ENCODE measurements at regions not wholly inside any gene's neighbourhood (a gene's known extent, or its start where the extent isn't known, plus 50 kb on each side); places are given as distances from the start of the nearest gene placed in this dataset.

DNA sequence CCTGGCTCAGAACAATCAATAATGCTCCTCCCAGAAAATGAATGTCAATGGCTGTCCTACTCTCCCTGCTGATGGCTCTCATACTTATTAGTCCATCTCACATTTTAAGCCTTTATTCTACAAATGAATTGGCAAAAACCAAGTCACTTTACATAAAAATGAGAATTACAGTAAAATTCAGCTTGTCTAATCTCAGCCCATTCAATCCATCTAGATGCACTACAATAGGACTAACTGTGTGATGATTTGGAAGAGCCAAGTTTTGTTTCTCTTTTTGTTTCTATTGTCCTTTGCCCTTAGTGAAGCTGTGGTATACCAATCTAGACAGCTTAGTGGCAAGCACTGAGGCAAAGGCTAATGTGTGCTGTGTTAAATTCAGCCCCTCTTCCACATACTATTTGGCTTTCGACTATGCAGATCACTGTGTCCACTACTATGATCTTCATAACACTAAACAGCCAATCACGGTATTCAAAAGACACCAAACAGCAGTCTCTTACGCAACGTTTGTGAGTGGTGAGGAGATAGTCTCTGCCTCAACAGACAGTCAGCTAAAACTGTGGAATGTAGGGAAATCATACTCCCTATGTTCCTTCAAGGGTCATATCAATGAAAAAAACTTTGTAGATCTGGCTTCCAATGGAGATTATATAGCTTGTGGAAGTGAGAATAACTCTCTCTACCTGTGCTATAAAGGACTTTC lies 140.8 kb upstream of the ZNF462 start:
- Histone ChIP-seq H3K4me3 (ENCODE audit: low read depth, low read length) (no peak overlapping the region), H3K36me3 (ENCODE audit: control insufficient read depth, insufficient read depth, low read length) (no peaks in the 10 kb centered on the region), H3K27ac (ENCODE audit: low read depth, low read length) (no peak overlapping the region), H3K4me1 (ENCODE audit: control insufficient read depth, insufficient read depth, low read length) (no peaks in the 10 kb centered on the region), H3K9me3 (ENCODE audit: control insufficient read depth, insufficient read depth, low read length) (no peaks in the 10 kb centered on the region), H3K27me3 (ENCODE audit: control insufficient read depth, insufficient read depth, low read length) (no peaks in the 10 kb centered on the region)
- no peak for DNase-seq (ENCODE audit: low read depth in 4 of 6, low spot score in 6 of 6)
- no CpG with 5 or more reads among the region's 4 CpGs for WGBS (ENCODE audit: insufficient coverage)

DNA sequence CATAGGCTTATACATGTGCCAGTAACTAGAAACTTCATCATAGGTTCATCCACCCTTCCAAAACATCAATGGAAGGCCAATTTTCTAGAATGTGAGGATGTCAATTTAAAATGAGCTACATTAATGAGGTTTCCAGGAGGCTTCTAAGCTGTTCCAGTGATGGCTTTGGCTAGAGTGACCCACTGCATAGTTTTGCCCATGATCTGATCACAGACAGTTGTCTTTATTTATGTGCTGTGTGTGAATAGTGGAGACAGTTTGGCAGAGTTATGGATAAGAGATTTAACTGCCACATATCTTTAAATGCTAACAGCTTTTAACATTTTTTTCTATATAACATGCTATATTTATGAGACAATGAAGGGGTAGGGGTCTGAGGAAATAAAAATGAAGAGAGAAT lies 139.0 kb upstream of the ZNF462 start:
- Histone ChIP-seq H3K9me3 (ENCODE audit: control insufficient read depth, insufficient read depth, low read length) (no peaks in the 10 kb centered on the region), H3K27ac (ENCODE audit: low read depth, low read length) (no peak overlapping the region), H3K4me3 (ENCODE audit: low read depth, low read length) (no peak overlapping the region), H3K27me3 (ENCODE audit: control insufficient read depth, insufficient read depth, low read length) (no peaks in the 10 kb centered on the region), H3K4me1 (ENCODE audit: control insufficient read depth, insufficient read depth, low read length) (no peaks in the 10 kb centered on the region), H3K36me3 (ENCODE audit: control insufficient read depth, insufficient read depth, low read length) (no peaks in the 10 kb centered on the region)
- DNase-seq (ENCODE audit: low read depth in 4 of 6, low spot score in 6 of 6) = no peak

DNA sequence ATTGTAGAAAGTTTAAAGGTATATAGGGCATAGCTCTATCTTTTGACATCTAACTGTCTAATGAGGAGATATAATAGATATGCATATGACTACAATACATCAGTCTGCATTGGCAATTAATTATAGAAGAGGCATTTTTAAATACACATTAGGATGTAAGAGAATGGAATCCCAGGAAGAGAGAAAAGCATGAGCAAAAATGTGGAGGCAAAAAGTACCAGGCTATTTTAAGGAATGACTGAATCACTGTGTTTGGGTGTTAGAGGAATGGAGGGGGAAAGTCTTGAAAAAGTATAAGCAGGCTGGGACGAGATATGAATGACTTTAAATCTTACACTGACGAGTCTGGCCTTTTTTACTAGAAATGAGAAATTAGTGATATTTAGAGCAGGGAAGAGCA lies 138.4 kb upstream of the ZNF462 start:
- Histone ChIP-seq H3K9me3 (ENCODE audit: control insufficient read depth, insufficient read depth, low read length) (no peaks in the 10 kb centered on the region), H3K36me3 (ENCODE audit: control insufficient read depth, insufficient read depth, low read length) (no peaks in the 10 kb centered on the region), H3K4me1 (ENCODE audit: control insufficient read depth, insufficient read depth, low read length) (no peaks in the 10 kb centered on the region), H3K27me3 (ENCODE audit: control insufficient read depth, insufficient read depth, low read length) (no peaks in the 10 kb centered on the region), H3K4me3 (ENCODE audit: low read depth, low read length) (no peak overlapping the region), H3K27ac (ENCODE audit: low read depth, low read length) (no peak overlapping the region)
- no peak for DNase-seq (ENCODE audit: low read depth in 4 of 6, low spot score in 6 of 6)
- 96% methylated on average over 2 of the region's 2 CpGs for WGBS (ENCODE audit: insufficient coverage)

- DNase-seq (ENCODE audit: low read depth in 4 of 6, low spot score in 6 of 6) = no peak
- H3K36me3 ChIP-seq (ENCODE audit: control insufficient read depth, insufficient read depth, low read length) = no peaks in the 10 kb centered on the region
- H3K9me3 ChIP-seq (ENCODE audit: control insufficient read depth, insufficient read depth, low read length) = no peaks in the 10 kb centered on the region
- WGBS (ENCODE audit: insufficient coverage) = 71% methylated on average over 3 of the region's 5 CpGs
- H3K27ac ChIP-seq (ENCODE audit: low read depth, low read length) = no peak overlapping the region
- H3K4me3 ChIP-seq (ENCODE audit: low read depth, low read length) = no peak overlapping the region
- no peaks in the 10 kb centered on the region for H3K27me3 ChIP-seq (ENCODE audit: control insufficient read depth, insufficient read depth, low read length)
- no peaks in the 10 kb centered on the region for H3K4me1 ChIP-seq (ENCODE audit: control insufficient read depth, insufficient read depth, low read length)
Measured at GRCh38 chr9:106726070-106726815, 136.7 kb upstream of the ZNF462 start.

DNA sequence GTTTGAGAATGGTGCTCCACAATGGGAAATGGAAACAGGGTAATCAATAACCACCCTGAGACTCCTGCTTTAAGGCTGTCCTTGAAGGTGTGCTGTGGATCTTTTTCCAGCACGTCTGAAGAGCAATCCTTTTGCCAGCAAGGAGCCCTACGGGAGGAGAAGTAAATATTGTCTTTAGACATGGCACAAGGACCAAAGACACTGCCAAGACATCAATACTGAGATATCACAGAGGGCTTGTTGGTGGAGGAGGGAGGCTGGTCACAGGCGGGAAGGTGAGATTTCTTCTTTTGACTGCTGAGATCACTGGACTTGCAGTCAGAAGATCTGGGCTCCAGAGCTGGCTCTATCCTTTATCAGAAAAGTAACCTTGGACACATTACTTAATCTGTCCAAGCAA lies 135.0 kb upstream of the ZNF462 start:
- Histone ChIP-seq H3K27ac (ENCODE audit: low read depth, low read length) (no peak overlapping the region), H3K9me3 (ENCODE audit: control insufficient read depth, insufficient read depth, low read length) (no peaks in the 10 kb centered on the region), H3K4me3 (ENCODE audit: low read depth, low read length) (no peak overlapping the region), H3K4me1 (ENCODE audit: control insufficient read depth, insufficient read depth, low read length) (no peaks in the 10 kb centered on the region), H3K36me3 (ENCODE audit: control insufficient read depth, insufficient read depth, low read length) (no peaks in the 10 kb centered on the region), H3K27me3 (ENCODE audit: control insufficient read depth, insufficient read depth, low read length) (no peaks in the 10 kb centered on the region)
- no peak for DNase-seq (ENCODE audit: low read depth in 4 of 6, low spot score in 6 of 6)
- WGBS (ENCODE audit: insufficient coverage) = no CpG with 5 or more reads among the region's 3 CpGs

GRCh38 chr9:106728860-106729259 lies 134.1 kb upstream of the ZNF462 start:
- 92% methylated on average over 3 of the region's 7 CpGs for WGBS (ENCODE audit: insufficient coverage)
- Histone ChIP-seq H3K27ac (ENCODE audit: low read depth, low read length) (no peak overlapping the region), H3K36me3 (ENCODE audit: control insufficient read depth, insufficient read depth, low read length) (no peaks in the 10 kb centered on the region), H3K9me3 (ENCODE audit: control insufficient read depth, insufficient read depth, low read length) (no peaks in the 10 kb centered on the region), H3K27me3 (ENCODE audit: control insufficient read depth, insufficient read depth, low read length) (no peaks in the 10 kb centered on the region), H3K4me3 (ENCODE audit: low read depth, low read length) (no peak overlapping the region), H3K4me1 (ENCODE audit: control insufficient read depth, insufficient read depth, low read length) (no peaks in the 10 kb centered on the region)
- no peak for DNase-seq (ENCODE audit: low read depth in 4 of 6, low spot score in 6 of 6)

DNA sequence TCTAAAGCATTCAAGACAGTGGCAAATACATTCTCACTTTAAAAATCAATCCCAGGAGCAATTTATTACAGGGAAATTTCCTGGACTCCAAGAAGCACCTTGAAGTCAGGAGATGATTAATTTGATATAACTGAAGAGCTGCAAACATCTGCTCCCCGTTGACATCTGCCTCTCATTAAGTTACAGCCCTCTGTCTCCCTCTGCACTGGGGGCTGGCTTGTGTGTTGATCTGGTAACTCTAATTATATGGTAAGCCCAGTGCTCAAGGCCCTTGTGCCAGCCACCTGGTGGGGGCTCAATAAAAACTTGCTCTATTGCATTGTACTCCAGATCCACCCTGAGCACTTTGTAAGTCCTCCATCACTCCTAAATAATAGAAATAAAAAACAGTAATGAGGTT lies 131.1 kb upstream of the ZNF462 start:
- Histone ChIP-seq H3K4me1 (ENCODE audit: control insufficient read depth, insufficient read depth, low read length) (no peaks in the 10 kb centered on the region), H3K9me3 (ENCODE audit: control insufficient read depth, insufficient read depth, low read length) (no peaks in the 10 kb centered on the region), H3K4me3 (ENCODE audit: low read depth, low read length) (no peak overlapping the region), H3K27ac (ENCODE audit: low read depth, low read length) (no peak overlapping the region), H3K27me3 (ENCODE audit: control insufficient read depth, insufficient read depth, low read length) (no peaks in the 10 kb centered on the region), H3K36me3 (ENCODE audit: control insufficient read depth, insufficient read depth, low read length) (no peaks in the 10 kb centered on the region)
- peak in 1 of 6 donors; percentile 12 for DNase-seq (ENCODE audit: low read depth in 4 of 6, low spot score in 6 of 6)
- WGBS (ENCODE audit: insufficient coverage) = no CpG with 5 or more reads among the region's 1 CpG

- Histone ChIP-seq H3K4me3 (ENCODE audit: low read depth, low read length) (no peak overlapping the region), H3K4me1 (ENCODE audit: control insufficient read depth, insufficient read depth, low read length) (no peaks in the 10 kb centered on the region), H3K27me3 (ENCODE audit: control insufficient read depth, insufficient read depth, low read length) (no peaks in the 10 kb centered on the region), H3K36me3 (ENCODE audit: control insufficient read depth, insufficient read depth, low read length) (no peaks in the 10 kb centered on the region), H3K9me3 (ENCODE audit: control insufficient read depth, insufficient read depth, low read length) (no peaks in the 10 kb centered on the region), H3K27ac (ENCODE audit: low read depth, low read length) (no peak overlapping the region)
- WGBS (ENCODE audit: insufficient coverage) = 80% methylated on average over 1 of the region's 3 CpGs
- DNase-seq (ENCODE audit: low read depth in 4 of 6, low spot score in 6 of 6) = peak in 2 of 6 donors; percentile 33 to 93
Measured at GRCh38 chr9:106733828-106734380, 129.1 kb upstream of the ZNF462 start.

GRCh38 chr9:106737516-106737915 lies 125.5 kb upstream of the ZNF462 start:
- no peak overlapping the region for H3K4me3 ChIP-seq (ENCODE audit: low read depth, low read length)
- no peaks in the 10 kb centered on the region for H3K27me3 ChIP-seq (ENCODE audit: control insufficient read depth, insufficient read depth, low read length)
- no peaks in the 10 kb centered on the region for H3K36me3 ChIP-seq (ENCODE audit: control insufficient read depth, insufficient read depth, low read length)
- H3K27ac ChIP-seq (ENCODE audit: low read depth, low read length) = no peak overlapping the region
- H3K4me1 ChIP-seq (ENCODE audit: control insufficient read depth, insufficient read depth, low read length) = no peaks in the 10 kb centered on the region
- WGBS (ENCODE audit: insufficient coverage) = 83% methylated on average over 2 of the region's 3 CpGs
- H3K9me3 ChIP-seq (ENCODE audit: control insufficient read depth, insufficient read depth, low read length) = no peaks in the 10 kb centered on the region
- no peak for DNase-seq (ENCODE audit: low read depth in 4 of 6, low spot score in 6 of 6)

- H3K9me3 ChIP-seq (ENCODE audit: control insufficient read depth, insufficient read depth, low read length) = no peaks in the 10 kb centered on the region
- H3K27me3 ChIP-seq (ENCODE audit: control insufficient read depth, insufficient read depth, low read length) = no peaks in the 10 kb centered on the region
- H3K4me1 ChIP-seq (ENCODE audit: control insufficient read depth, insufficient read depth, low read length) = no peaks in the 10 kb centered on the region
- H3K36me3 ChIP-seq (ENCODE audit: control insufficient read depth, insufficient read depth, low read length) = no peaks in the 10 kb centered on the region
- no peak overlapping the region for H3K4me3 ChIP-seq (ENCODE audit: low read depth, low read length)
- H3K27ac ChIP-seq (ENCODE audit: low read depth, low read length) = no peak overlapping the region
- no peak for DNase-seq (ENCODE audit: low read depth in 4 of 6, low spot score in 6 of 6)
- no CpG with 5 or more reads among the region's 1 CpG for WGBS (ENCODE audit: insufficient coverage)
Measured at GRCh38 chr9:106738109-106738508, 124.9 kb upstream of the ZNF462 start.

Data from spinal cord (tissue), 9 donors.